ENCODE measurements at regions not wholly inside any gene's neighbourhood (a gene's known extent, or its start where the extent isn't known, plus 50 kb on each side); places are given as distances from the start of the nearest gene placed in this dataset.
"Not testable (repeated sequence)": the region's sequence is repeated elsewhere in the genome, so short reads cannot be mapped to it uniquely, and the experiment has no call there.

- no peak for TF ChIP-seq POLR2A (IDR thresholded peaks at IDR 0.05)
- TF ChIP-seq, protein P1, sequence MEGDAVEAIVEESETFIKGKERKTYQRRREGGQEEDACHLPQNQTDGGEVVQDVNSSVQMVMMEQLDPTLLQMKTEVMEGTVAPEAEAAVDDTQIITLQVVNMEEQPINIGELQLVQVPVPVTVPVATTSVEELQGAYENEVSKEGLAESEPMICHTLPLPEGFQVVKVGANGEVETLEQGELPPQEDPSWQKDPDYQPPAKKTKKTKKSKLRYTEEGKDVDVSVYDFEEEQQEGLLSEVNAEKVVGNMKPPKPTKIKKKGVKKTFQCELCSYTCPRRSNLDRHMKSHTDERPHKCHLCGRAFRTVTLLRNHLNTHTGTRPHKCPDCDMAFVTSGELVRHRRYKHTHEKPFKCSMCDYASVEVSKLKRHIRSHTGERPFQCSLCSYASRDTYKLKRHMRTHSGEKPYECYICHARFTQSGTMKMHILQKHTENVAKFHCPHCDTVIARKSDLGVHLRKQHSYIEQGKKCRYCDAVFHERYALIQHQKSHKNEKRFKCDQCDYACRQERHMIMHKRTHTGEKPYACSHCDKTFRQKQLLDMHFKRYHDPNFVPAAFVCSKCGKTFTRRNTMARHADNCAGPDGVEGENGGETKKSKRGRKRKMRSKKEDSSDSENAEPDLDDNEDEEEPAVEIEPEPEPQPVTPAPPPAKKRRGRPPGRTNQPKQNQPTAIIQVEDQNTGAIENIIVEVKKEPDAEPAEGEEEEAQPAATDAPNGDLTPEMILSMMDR (IDR thresholded peaks at IDR 0.05): no peak
- no peak for DNase-seq (ENCODE audit: low spot score in 2 of 2)
- 71% methylated on average over 4 of the region's 4 CpGs for WGBS, 2 donors
- intact Hi-C loops (cut with DNase I; ENCODE audit: low total_unique reads): no loop called here
- H3K4me3 ChIP-seq (ENCODE audit: low read depth, poor library complexity, severe bottlenecking): no peak overlapping the region
These were observed 1061.4 kb downstream of the MRPL39 start for GRCh38 chr21:24545807-24546361.

- 25 to 27% methylated on average over 6 of the region's 6 CpGs for WGBS, 2 donors
- DNase-seq (ENCODE audit: low spot score in 2 of 2): no peak
- H3K4me3 ChIP-seq (ENCODE audit: low read depth, poor library complexity, severe bottlenecking): no peak overlapping the region
- TF ChIP-seq, protein P1 (IDR thresholded peaks at IDR 0.05): no peak
- TF ChIP-seq POLR2A (IDR thresholded peaks at IDR 0.05): no peak
- intact Hi-C loops (cut with DNase I; ENCODE audit: low total_unique reads): no loop called here
These were observed 1093.1 kb downstream of the MRPL39 start for GRCh38 chr21:24514081-24514733.

DNA sequence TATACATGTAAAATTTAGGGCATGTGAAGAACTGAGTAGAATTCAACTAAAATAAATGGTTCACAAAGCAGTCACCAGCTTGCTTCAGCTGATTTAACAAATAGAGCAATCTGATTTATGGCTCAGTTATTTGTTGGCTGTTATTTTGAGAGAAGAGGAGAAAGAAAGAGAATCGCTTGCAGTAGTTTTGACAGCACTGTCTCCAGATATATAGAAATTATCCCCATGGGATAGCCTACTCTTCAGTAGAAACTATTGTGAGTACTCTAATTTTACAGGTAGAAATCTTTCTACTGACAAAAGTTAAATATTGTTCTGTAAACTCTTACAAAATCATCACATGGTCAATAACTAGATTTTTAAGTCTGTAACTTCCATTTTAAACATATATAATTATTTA, 1098.2 kb downstream of the MRPL39 start:
- TF ChIP-seq, protein P1 (IDR thresholded peaks at IDR 0.05): no peak
- no peak for TF ChIP-seq POLR2A (IDR thresholded peaks at IDR 0.05)
- 85 to 89% methylated on average over 1 of the region's 1 CpG for WGBS, 2 donors
- intact Hi-C loops (cut with DNase I; ENCODE audit: low total_unique reads): no loop called here

GRCh38 chr21:24486973-24487372, 1120.3 kb downstream of the MRPL39 start:
- WGBS, 2 donors: 74 to 76% methylated on average over 1 of the region's 1 CpG
- H3K4me3 ChIP-seq (ENCODE audit: low read depth, poor library complexity, severe bottlenecking): no peak overlapping the region
- TF ChIP-seq, protein P1 (IDR thresholded peaks at IDR 0.05): no peak
- TF ChIP-seq POLR2A (IDR thresholded peaks at IDR 0.05): no peak
- DNase-seq (ENCODE audit: low spot score in 2 of 2): no peak
- intact Hi-C loops (cut with DNase I; ENCODE audit: low total_unique reads): no loop called here

More for the DNA sequence above, 1098.2 kb downstream of the MRPL39 start:
- no peak overlapping the region for H3K4me3 ChIP-seq (ENCODE audit: low read depth, poor library complexity, severe bottlenecking)
- no peak for DNase-seq (ENCODE audit: low spot score in 2 of 2)

DNA sequence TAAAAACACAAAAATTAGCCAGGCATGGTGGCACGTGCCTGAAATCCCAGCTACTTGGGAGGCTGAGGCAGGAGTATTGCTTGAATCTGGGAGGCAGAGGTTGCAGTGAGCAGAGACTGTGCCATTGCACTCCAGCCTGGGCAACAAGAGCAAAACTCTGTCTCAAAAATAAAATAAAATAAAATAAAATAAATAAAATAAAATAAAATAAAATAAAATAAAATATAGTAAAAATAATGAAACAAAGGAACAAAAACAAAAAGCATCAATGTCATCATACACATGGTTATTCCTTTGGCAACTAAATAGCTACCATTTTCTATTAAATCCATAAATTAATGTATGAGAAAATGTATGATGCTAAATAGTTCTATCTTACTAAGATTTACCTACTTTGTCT, 1123.9 kb downstream of the MRPL39 start:
- DNase-seq (ENCODE audit: low spot score in 2 of 2); intact Hi-C loops (cut with DNase I; ENCODE audit: low total_unique reads); H3K4me3 ChIP-seq (ENCODE audit: low read depth, poor library complexity, severe bottlenecking): not testable (repeated sequence)
- whole genome bisulfite sequencing, 2 donors: 90 to 93% methylated on average over 1 of the region's 1 CpG

DNA sequence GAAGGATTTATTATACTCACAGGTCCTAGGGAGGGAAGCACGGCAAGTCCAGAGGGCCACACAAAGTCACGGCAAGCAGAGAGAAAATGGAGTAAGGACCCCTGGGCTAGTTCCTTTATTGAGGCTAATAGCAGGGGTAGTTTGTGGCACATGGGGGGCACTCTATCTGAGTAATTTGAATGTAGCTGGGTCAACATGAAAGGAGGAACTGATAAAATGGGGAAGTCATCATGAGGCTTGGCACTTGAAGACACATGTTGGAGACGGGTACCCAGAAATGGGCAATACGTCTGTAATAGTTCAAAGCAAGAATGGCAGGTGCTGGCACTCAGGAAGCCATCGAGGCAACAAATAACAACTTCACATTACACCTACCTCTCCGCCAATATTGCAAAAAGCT, 1136.4 kb downstream of the MRPL39 start:
- 61 to 77% methylated on average over 6 of the region's 6 CpGs for WGBS, 2 donors
- TF ChIP-seq, protein P1 (IDR thresholded peaks at IDR 0.05): no peak
- TF ChIP-seq POLR2A (IDR thresholded peaks at IDR 0.05): no peak
- intact Hi-C loops (cut with DNase I; ENCODE audit: low total_unique reads): no loop called here
- no peak for DNase-seq (ENCODE audit: low spot score in 2 of 2)
- no peak overlapping the region for H3K4me3 ChIP-seq (ENCODE audit: low read depth, poor library complexity, severe bottlenecking)

Data from lower leg skin (tissue), 4 donors.